IMR-90 (cell line): ENCODE measurements at regions not wholly inside any gene's neighbourhood (a gene's known extent, or its start where the extent isn't known, plus 50 kb on each side); places are given as distances from the start of the nearest gene placed in this dataset.

ENCODE experiments used
- CEBPB ChIP-seq: IDR thresholded peaks from 2 replicates; pipeline ENCODE4 v1.6.1; 2012; ENCODE audit warnings: low read depth, low read length, improper control_type of control experiment
- CTCF ChIP-seq: conservative IDR thresholded peaks from 2 replicates; pipeline ENCODE4 v1.5.1; 2012; ENCODE audit warnings: mild to moderate bottlenecking, low read depth, low read length, improper control_type of control experiment
- MAZ ChIP-seq: IDR thresholded peaks from 2 replicates; pipeline ENCODE4 v1.6.1; 2012; ENCODE audit warnings: low read depth, mild to moderate bottlenecking, low read length, improper control_type of control experiment, moderate library complexity, borderline replicate concordance

GRCh38 chr6:112774319-112774718, 427.2 kb downstream of the RFPL4B start:
- TF ChIP-seq CTCF (no peak), MAZ (no peak), CEBPB (no peak)
